ENCODE measurements at regions not wholly inside any gene's neighbourhood (a gene's known extent, or its start where the extent isn't known, plus 50 kb on each side); places are given as distances from the start of the nearest gene placed in this dataset.
"Not testable (repeated sequence)": the region's sequence is repeated elsewhere in the genome, so short reads cannot be mapped to it uniquely, and the experiment has no call there.

DNA sequence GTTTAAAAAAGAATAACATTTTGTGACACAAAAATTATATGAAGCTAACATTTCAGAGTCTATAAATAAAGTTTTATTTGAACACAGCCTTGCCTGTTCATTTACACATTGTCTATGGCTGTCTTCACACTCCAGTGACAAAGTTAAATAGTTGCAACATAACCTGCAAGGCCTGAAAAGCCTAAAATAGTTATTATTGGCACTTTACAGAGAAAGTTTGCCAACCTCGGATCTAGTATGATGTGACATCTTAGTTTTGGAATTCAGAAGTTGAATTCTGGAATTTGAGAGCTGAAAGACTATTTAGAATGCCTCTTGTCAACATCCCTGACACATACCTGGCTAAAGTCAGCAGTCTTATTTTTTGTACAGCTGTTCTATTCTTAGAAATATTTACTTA lies 68.3 kb downstream of the DYRK2 start:
- DNase-seq (ENCODE audit: low spot score), result no peak

DNA sequence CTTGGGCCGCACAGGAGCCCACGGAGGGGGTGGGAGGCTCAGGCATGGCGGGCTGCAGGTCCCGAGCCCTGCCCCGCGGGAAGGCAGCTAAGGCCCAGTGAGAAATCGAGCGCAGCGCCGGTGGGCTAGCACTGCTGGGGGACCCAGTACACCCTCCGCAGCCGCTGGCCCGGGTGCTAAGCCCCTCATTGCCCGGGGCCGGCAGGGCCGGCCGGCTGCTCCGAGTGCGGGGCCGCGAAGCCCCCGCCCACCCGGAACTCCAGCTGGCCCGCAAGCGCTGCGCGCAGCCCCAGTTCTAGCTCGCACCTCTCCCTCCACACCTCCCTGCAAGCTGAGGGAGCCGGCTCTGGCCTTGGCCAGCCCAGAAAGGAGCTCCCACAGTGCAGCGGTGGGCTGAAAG lies 70.8 kb downstream of the DYRK2 start:
- DNase-seq (ENCODE audit: low spot score), result not testable (repeated sequence)

DNA sequence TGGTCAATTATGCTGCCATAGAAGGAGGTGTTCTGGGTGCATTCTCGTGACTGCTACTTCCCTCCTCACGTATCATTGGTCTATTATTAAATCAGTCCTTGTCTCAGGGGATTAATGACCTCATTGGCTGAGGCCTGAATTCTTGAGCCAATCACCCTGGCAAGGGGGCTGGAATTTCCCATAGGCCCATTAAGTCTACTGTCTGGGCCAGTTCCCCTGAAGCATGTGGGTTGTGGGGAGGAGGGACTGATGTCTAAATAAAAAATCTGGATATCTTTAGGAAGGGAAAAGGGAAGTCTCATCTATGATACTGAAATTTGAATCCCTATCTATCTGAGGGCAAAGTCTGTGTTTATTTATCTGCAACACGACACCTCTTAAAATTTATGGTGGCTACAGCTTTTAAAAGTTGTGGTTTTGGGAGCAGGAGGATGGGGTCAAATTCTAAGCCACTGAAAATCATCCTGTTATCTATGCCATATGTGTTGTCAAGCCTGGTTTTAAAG lies 71.9 kb downstream of the DYRK2 start:
- no peak for DNase-seq (ENCODE audit: low spot score)

DNA sequence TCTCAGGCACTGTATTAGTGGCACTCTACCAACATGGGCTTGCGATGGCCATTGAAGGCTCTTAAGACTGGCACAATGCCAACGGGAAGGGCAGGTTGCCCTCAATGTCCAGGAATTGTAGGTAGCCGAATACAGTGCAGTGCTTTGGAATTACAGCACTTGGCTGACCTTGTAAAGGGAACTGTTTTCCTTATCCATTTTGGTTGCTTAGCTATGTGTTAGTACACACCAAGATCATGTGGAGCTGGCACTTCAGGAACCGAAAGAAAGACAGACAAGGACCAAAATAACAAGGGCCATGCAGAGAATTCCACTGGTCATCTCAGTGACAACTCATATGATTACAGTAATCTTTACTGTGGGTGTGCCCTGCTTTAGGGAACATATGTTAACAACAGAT lies 72.7 kb downstream of the DYRK2 start:
- DNase-seq (ENCODE audit: low spot score), result no peak

DNA sequence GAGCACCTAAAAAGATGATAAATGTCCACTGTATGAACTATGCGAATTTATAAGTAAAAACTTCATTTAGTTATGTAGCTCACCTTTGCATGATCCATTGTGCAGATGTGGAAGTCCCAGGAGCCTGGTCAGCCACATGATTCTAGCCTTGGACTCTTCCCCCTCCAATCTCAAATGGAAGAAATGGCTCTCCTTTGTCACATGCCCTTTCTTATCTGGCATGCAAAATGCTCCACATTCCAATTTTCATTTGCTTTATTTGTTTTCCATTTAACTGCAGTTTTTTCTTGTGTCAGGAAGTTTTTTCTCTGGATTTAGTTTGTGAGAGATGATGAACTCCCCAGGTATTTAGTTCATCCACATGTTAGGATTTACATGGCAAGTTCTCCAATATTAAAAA lies 73.8 kb downstream of the DYRK2 start:
- DNase-seq (ENCODE audit: low spot score), result no peak

DNA sequence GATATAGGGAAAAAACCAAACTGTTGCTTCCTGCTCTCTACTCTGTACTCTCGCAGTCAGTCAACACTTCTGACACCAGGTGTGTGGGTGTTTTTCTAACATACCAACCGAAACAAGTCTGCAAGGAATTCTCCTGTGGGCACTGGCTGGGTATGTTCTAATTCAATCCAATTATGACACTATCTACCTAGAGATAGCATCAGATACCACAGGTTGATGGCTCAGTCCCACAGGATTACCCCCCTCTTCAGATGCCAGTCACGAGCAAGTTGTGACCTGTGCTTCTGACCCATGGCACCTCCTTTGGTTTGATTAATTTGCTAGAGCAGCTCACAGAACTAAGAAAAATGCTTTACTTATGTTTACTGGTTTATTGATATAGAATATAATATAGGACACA lies 78.3 kb downstream of the DYRK2 start:
- no peak for DNase-seq (ENCODE audit: low spot score)

DNA sequence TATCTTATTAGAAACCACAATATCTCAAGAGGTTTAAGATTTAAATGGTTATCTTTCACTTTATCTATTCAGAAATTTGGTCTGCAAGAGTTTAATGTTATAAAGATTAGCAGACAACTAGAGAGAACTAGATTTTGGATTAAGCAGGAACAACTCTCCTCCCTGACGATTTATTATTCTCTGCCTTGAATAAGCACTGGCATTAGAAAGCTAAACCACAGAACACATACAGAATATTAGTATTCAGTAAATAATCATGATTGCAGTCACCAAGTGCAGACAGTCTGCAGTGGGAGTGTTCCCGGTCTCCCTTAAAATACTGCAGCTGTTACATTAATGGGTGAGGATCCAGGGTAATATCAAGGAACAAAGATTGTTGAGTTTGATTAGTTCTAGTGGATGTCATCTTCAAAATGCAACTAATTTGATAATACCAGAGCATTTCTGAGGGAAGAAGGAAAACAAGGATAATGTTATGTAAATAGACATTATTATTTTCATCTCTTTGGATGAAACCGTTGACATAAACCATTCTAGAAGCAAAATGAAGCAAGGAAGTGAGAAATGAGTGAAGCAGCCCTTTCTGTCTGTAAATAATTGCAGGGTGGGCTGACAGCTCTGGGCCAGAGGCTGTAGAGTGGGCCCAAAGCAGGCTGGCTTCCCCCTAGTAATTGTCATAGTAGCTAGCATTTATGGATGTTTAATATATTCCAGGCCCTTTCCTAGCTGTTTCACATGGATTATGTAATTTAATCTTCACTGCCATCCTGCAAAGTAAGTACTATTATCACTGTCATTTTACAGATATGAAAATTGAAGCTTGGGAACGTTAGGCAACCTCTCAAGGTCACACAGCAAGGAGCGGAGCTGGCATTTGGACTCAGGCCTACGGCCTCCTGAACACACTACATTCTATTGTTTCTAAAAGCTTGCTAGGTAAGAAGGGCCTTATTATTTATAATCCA lies 79.4 kb downstream of the DYRK2 start:
- no peak for DNase-seq (ENCODE audit: low spot score)

DNA sequence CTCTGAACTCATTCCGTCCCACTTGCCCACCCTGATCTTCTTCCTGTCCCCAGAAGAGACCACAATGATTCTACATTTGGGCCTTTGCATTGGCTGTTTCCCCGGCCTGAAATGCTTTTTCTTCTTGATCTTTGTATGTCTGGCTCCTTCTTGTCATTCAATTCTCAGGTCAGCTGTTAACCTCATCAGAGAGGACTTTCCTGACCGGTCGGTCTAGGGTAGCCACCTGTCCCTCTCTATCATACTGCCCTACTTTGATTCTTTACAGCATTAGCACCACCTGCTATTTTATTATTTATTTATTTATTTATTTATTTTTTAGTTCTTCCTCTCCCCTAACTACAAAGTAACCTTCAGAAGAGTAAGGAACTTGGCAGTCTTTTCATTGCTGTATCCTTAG lies 84.3 kb downstream of the DYRK2 start:
- no peak for DNase-seq (ENCODE audit: low spot score)

DNA sequence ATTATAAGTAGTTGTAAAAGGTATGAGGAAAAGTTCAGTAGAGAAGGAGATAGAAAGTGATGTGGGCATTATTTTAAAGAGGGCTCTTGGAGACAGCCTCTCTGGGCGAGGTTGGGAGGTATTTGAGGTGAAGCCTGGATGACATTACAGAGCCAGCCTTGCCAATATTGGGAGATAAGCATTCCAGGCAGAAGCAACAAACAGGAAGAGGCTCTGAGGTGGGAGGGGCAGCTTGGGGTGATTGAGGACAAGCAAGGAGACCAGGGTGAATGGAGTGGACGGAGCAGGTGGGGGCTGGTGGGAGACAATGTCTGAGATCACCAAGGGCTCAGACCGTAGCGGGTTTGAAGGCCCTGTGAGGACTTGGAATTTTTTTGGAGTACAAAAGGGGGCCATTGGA lies 87.3 kb downstream of the DYRK2 start:
- DNase-seq (ENCODE audit: low spot score), result no peak

DNA sequence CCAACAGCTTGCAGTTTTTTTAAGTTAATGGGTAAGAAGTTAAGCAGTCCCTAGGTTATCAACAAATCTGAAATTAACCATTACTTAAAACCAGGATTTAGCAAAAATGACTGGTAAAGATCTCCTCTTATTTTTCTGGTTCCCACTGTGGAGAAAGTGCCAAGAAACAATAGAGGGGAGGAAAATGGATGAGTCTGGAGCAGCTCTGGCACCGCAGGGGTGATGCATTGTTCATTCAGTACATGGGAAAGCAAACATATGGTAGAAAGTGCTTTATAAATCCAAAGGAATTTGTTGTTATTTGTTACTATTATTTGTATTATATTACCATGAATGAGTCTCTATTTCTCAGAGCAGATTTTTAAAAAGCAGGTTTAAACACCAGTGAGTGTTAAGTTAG lies 92.2 kb downstream of the DYRK2 start:
- no peak for DNase-seq (ENCODE audit: low spot score)

DNA sequence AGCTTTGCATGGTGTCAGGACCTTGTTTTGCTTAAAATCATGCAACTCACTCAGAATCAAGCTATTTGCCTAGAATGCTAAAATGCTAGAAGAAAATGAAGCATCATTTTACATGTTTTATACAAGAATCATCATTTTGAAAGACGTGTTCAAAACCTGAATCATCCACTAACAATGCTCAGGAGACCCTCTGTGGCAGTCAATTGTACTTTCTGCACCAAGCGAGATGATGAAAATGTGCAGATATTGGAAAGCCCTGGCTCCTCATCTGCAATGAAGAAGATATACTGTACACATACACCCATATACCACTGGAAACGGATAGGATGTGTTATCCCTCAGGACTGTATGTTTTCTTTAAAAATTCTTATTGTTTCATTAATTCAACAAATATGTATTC lies 92.7 kb downstream of the DYRK2 start:
- no peak for DNase-seq (ENCODE audit: low spot score)

DNA sequence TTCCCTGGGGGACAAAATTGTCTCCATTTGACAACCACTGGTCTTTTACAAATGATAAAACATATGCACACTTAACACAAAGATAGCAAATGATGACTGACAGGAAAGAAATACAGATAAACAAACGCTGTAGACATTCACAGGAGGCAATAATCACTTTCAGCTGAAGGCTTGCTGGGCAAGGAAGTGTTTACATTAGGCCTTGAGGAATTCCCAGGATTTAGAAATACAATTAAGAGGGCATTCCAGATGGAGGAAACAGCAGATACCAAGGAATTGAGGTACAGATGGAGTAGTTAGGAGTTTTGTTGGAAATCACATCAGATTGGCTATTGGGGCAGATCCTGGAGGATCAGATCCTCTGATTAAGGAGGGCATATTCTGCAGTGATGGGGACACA lies 93.9 kb downstream of the DYRK2 start:
- no peak for DNase-seq (ENCODE audit: low spot score)

DNA sequence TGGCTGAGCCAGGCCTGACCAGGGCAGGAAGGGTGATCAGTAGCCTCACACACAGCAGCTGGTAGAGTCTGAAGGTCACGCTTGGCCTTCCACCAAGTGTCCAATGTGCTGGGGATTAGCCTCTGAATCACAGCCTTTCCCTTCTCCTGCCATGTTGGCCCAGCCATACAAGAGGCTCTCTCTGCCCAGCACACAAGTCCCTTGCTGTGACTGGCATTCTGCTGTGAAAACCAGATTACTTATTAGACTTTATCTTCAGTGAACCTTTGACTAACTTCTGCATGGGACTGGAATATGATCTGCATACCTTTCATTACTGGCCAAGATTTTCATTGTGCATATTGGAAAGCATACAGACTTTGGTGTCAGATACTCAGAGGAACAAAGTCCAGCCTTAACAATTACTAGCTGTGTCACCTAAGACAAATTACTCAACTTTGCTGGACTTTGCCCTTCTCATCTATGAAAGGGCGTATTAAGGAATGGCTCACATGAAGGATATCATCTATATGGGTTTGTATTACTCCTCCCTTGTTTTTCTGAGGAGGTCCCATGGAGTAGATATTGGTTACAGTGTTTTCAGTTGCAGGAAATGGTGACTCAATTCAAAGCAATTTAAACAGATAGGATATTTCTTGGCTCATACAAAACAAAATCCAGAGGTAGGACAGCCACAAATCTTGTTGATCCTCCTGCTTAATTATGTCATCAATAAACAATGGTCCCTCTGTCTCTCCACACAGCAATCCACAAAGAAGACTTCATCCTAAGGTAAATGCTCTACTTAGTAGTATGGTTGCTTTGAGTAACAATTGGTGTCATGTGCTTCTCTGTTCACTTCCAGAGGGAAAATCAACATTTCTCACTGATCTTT lies 99.6 kb downstream of the DYRK2 start:
- DNase-seq (ENCODE audit: low spot score), result peak; percentile 45

DNA sequence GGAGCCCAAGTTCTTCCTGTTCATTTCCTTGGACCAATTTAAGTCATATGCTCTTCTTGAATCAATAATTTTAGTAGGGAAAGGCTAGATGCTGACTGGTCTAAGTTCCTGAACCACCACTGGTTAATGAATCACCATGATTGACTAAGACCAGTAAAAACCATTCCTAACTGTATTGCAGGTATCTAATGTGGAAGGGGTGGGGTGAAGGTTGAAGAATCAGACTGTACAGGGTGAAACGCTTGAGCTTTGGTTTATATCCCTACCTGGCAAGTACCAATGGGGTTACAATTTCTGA lies 100.1 kb downstream of the DYRK2 start:
- no peak for DNase-seq (ENCODE audit: low spot score)

DNA sequence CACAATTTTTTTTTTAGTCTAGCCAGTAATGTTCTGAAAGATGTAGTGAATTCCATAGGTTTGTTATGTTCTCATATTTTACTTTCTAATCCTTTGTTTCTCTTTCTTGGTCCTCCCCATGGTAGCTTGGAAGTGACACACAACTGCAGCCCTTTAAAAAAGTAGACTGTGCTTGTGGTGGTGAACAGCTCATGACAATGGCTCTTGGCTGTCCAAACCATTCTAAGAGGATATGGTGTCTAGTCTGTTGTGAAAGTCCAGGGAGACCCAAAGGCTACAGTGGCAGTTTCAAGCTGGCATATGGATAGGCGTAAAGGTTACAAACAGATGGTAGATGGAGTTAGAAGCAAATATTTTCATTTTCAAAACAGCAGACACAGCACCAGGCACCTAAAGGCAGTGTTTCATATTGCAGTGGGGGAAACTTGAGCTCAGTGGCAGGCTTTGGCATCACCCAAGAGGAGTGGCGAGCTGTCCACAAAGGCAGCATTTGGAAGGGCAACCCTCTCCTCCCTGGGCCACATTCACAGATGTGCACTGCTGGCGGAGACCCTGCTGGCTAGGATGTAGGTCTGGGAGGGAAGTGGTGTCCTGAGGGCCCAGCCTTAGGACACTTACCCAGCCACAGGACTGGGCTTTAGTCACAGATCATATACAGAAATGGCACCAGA lies 102.1 kb downstream of the DYRK2 start:
- no peak for DNase-seq (ENCODE audit: low spot score)

DNA sequence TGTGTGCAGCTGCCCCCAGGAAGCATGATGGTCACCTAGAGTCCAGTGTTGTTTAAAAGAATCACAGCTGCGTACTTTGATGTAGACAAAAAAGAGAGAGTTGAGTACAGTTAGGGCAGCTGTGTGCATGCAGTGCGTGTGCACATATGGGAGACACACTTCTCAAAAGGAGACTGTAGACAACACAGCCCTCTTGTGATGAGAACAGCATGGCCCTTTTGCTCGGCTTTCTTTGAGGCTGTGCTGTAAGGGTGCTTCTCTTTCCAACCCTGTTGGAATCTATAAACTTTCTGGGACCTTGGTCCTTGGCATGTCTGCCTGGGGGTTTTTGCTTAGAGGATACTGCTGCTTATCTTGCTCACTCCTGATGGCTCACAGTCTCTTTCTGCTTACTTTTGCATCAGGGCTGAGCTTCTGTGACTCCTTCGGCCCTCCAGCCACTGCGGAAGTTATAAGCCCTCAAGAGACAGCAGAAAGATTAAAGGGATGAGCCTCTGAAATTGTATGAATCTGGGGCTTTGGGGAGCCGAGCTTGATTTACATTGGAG lies 102.9 kb downstream of the DYRK2 start:
- no peak for DNase-seq (ENCODE audit: low spot score)

DNA sequence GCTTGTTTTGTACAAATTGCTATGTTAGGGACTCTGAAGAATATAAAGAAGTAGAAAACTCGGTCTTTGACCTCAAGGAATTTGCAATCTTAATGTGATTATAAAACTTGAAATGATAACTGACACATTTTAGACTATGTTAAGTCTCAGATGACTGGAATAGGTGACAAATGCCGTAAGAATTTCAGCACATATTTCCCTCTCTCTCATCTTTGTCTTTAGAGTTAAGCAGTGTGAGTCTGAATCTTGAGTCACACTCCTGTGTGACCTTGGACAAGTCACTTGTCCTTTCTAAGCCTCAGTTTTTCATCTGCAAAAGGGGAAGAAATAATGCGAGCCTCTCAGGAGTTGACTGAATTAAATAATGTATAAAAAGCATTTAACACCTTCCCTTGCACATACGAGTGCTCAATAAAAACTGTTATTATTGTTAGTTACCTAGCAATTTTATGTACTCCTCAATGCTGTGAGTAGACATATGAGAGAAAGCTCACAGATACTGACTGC lies 103.7 kb downstream of the DYRK2 start:
- DNase-seq (ENCODE audit: low spot score), result no peak

DNA sequence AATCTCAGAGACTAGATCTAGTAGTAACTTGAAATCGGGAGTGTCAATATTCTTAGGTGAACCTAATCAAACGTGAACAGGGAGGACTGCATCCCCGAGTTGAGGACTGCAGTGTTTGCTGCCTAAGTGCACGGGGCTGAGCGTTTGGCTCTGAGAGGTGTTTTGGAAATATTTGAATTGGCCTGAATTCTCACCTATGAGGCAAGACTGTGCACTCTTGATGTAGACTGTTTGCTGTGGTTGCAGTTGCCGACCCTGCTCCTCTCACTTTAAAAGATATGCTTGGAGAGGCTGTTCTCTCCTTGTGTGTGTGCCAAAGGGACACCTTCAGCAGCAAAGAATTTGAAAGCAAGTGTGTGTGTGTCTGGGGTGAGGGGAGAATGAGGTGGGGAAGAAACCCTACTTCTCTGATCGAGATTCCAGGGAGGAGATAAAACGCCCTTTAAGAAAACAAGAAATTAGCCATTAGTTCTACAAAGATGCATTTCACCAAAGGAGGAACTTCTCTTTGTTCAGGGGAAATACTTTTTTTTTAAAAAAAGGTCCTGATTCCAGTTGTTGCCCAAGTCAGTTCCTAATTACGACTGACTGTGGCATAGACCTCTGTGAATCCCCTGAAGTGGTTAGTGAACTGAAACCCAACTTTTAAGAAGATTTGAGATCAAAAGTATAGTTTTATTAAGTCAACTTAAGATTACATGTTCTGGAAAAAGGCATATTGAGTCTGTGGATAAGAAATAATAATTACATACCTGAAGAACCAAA lies 106.6 kb downstream of the DYRK2 start:
- DNase-seq (ENCODE audit: low spot score), result no peak

DNA sequence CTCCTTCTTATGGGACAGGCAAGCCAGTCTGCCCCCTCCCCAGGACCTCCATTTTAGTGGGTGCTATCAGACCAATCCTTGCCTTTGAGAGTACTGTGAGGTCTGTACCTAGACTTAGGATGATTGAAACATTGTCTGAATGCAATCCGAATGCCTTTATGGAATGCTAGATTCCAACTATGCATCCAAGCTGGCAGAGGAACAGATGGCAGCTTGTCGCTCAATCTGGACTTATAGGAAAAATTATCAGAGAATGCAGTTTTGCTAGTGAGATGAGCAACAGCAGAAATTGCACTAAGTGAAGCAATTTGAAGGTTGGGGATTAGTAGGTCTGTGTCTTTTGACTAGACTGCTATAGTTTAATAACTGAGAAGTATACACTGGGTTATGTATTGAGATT lies 109.1 kb downstream of the DYRK2 start:
- no peak for DNase-seq (ENCODE audit: low spot score)

DNA sequence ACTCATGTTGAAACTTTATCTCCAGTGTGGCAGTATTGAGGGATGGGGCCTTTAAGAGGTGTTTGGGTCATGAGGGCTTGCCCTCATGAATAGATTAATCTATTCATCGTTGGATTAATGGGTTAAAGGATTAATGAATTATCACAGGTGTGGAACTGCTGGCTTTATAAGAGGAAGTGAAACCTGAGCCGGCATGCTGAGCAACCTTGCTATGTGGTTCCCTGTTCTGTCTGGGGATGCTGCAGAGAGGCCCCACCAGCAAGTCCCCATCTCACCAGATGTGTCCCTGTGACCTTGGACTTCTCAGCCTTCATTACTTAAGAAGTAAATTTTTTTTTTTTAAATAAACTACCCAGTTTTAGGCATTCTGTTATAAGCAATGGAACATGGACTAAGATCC lies 109.6 kb downstream of the DYRK2 start:
- DNase-seq (ENCODE audit: low spot score), result no peak

DNA sequence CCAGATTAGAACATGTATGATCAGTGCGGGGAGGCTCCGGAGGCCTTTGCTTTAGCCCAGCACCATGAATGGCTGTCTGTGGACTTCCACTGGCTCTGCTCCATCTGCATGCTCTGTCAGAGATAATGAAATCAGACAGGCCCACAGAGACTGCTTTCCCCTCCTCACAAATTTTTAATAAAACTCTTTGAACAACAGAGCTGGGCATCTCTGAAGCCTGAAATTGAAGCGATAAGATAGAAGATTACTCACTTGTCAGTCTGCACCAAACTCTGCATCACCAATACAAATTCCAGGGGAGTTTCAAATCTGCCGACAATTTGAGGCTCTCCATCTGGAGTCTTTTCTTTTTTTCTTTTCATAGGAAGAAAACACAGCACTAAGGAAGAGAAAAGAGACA lies 110.0 kb downstream of the DYRK2 start:
- no peak for DNase-seq (ENCODE audit: low spot score)

All from kidney capillary endothelial cell (primary cell).